GM12878 (cell line): ENCODE measurements at regions not wholly inside any gene's neighbourhood (a gene's known extent, or its start where the extent isn't known, plus 50 kb on each side); places are given as distances from the start of the nearest gene placed in this dataset.

Source experiments
- ATF2 ChIP-seq: IDR thresholded peaks from 2 replicates; pipeline ENCODE4 v1.6.1; 2012; ENCODE audit warnings: low read length, inconsistent platforms
- BRCA1 ChIP-seq: IDR thresholded peaks from 2 replicates; pipeline ENCODE4 v1.6.1; 2011; ENCODE audit warnings: low read depth, low read length, improper control_type of control experiment
- E2F4 ChIP-seq: IDR thresholded peaks from 2 replicates; pipeline ENCODE4 v1.6.1; 2012; ENCODE audit warnings: low read depth, low read length, improper control_type of control experiment
- GATAD2B ChIP-seq: fragments of 450-650 bp; conservative IDR thresholded peaks from 2 replicates; pipeline ENCODE4 v1.6.1; 2017; ENCODE audit warnings: low read depth, mild to moderate bottlenecking, moderate library complexity
- IRF4 ChIP-seq: IDR thresholded peaks from 2 replicates; pipeline ENCODE4 v1.6.1; 2011; ENCODE audit warnings: low read depth, low read length
- JUNB ChIP-seq: IDR thresholded peaks from 2 replicates; pipeline ENCODE4 v1.6.1; 2016; ENCODE audit warnings: antibody characterized with exemption, mild to moderate bottlenecking
- KLF5 ChIP-seq: fragments of 450-650 bp; IDR thresholded peaks from 2 replicates; pipeline ENCODE4 v1.6.1; 2014; ENCODE audit warnings: mild to moderate bottlenecking; ENCODE audit not compliant: partially characterized antibody
- LARP7 ChIP-seq: fragments of 450-650 bp; IDR thresholded peaks from 2 replicates; pipeline ENCODE4 v1.6.1; 2017; ENCODE audit warnings: mild to moderate bottlenecking
- PML ChIP-seq: IDR thresholded peaks from 2 replicates; pipeline ENCODE4 v1.6.1; 2012; ENCODE audit warnings: low read length, inconsistent platforms
- POLR2AphosphoS2 ChIP-seq: IDR thresholded peaks from 2 replicates; pipeline ENCODE4 v1.6.1; 2011; ENCODE audit warnings: low read depth, mild to moderate bottlenecking, low read length, improper control_type of control experiment, moderate library complexity
- RAD21 ChIP-seq: IDR thresholded peaks from 2 replicates; pipeline ENCODE4 v1.6.1; 2011; ENCODE audit warnings: mild to moderate bottlenecking, low read depth, low read length, moderate library complexity; ENCODE audit not compliant: insufficient read depth
- RB1 ChIP-seq: fragments of 450-650 bp; formaldehyde crosslinking; IDR thresholded peaks from 2 replicates; pipeline ENCODE4 v1.6.1; 2017; ENCODE audit warnings: mild to moderate bottlenecking, borderline replicate concordance
- RCOR1 ChIP-seq: conservative IDR thresholded peaks from 2 replicates; pipeline ENCODE4 v1.6.1; 2012; ENCODE audit warnings: low read depth, low read length, improper control_type of control experiment
- SMARCA5 ChIP-seq: fragments of 450-650 bp; IDR thresholded peaks from 2 replicates; pipeline ENCODE4 v1.6.1; 2017; ENCODE audit warnings: mild to moderate bottlenecking
- SMC3 ChIP-seq: IDR thresholded peaks from 2 replicates; pipeline ENCODE4 v1.6.1; 2011; ENCODE audit warnings: low read length, improper control_type of control experiment, borderline replicate concordance
- STAT3 ChIP-seq: IDR thresholded peaks from 2 replicates; pipeline ENCODE4 v1.6.1; 2011; ENCODE audit warnings: low read depth, low read length, improper control_type of control experiment
- TCF3 ChIP-seq: IDR thresholded peaks from 2 replicates; pipeline ENCODE4 v1.6.1; 2012; ENCODE audit warnings: low read depth, mild to moderate bottlenecking, low read length, borderline replicate concordance; ENCODE audit not compliant: insufficient read depth
- ZNF274 ChIP-seq: IDR thresholded peaks from one replicate; pipeline ENCODE4 v1.8.0; 2011; ENCODE audit not compliant: insufficient read length, insufficient read depth
- ZNF592 ChIP-seq: fragments of 450-650 bp; IDR thresholded peaks from 2 replicates; pipeline ENCODE4 v1.6.1; 2017; ENCODE audit warnings: mild to moderate bottlenecking, moderate library complexity
- ZNF622 ChIP-seq: fragments of 450-650 bp; IDR thresholded peaks from 2 replicates; pipeline ENCODE4 v1.6.1; 2017; ENCODE audit warnings: mild to moderate bottlenecking, inconsistent platforms
- TF ChIP-seq, protein P1 (sequence below): IDR thresholded peaks from 2 replicates; pipeline ENCODE4 v1.6.1; 2011; ENCODE audit warnings: mild to moderate bottlenecking, low read depth, low read length, moderate library complexity; ENCODE audit not compliant: insufficient replicate concordance
- TF ChIP-seq, protein P2 (sequence below): fragments of 450-650 bp; IDR thresholded peaks from 2 replicates; pipeline ENCODE4 v1.6.1; 2017; ENCODE audit warnings: low read depth, mild to moderate bottlenecking, moderate library complexity

- TF ChIP-seq TCF3, result 0 out of 2 replicates have a peak, but pooled peaks have one; percentile 64
- TF ChIP-seq, protein P1, sequence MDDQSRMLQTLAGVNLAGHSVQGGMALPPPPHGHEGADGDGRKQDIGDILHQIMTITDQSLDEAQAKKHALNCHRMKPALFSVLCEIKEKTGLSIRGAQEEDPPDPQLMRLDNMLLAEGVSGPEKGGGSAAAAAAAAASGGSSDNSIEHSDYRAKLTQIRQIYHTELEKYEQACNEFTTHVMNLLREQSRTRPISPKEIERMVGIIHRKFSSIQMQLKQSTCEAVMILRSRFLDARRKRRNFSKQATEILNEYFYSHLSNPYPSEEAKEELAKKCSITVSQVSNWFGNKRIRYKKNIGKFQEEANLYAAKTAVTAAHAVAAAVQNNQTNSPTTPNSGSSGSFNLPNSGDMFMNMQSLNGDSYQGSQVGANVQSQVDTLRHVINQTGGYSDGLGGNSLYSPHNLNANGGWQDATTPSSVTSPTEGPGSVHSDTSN, result no peak
- TF ChIP-seq POLR2AphosphoS2, result no peak
- no peak for TF ChIP-seq ATF2
- no peak for TF ChIP-seq PML
- peak; percentile 67 for TF ChIP-seq RAD21
- no peak for TF ChIP-seq IRF4
- TF ChIP-seq ZNF622, result no peak
- no peak for TF ChIP-seq ZNF592
- TF ChIP-seq STAT3, result no peak
- TF ChIP-seq SMC3, result peak; percentile 54; the same call in 1 of the 2 replicates
- TF ChIP-seq GATAD2B, result no peak
- no peak for TF ChIP-seq BRCA1
- no peak for TF ChIP-seq RB1
- TF ChIP-seq JUNB, result no peak
- TF ChIP-seq E2F4, result no peak
- no peak for TF ChIP-seq ZNF274
- no peak for TF ChIP-seq KLF5
- no peak for TF ChIP-seq LARP7
- TF ChIP-seq, protein P2, sequence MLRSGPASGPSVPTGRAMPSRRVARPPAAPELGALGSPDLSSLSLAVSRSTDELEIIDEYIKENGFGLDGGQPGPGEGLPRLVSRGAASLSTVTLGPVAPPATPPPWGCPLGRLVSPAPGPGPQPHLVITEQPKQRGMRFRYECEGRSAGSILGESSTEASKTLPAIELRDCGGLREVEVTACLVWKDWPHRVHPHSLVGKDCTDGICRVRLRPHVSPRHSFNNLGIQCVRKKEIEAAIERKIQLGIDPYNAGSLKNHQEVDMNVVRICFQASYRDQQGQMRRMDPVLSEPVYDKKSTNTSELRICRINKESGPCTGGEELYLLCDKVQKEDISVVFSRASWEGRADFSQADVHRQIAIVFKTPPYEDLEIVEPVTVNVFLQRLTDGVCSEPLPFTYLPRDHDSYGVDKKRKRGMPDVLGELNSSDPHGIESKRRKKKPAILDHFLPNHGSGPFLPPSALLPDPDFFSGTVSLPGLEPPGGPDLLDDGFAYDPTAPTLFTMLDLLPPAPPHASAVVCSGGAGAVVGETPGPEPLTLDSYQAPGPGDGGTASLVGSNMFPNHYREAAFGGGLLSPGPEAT, result no peak
- no peak for TF ChIP-seq RCOR1
- no peak for TF ChIP-seq SMARCA5
Observed at GRCh38 chr3:71930056-71930991, 145.4 kb upstream of the PROK2 start (continued).
